HG03060 (cell line): ENCODE measurements at regions not wholly inside any gene's neighbourhood (a gene's known extent, or its start where the extent isn't known, plus 50 kb on each side); places are given as distances from the start of the nearest gene placed in this dataset.

ENCODE experiments used
- ATAC-seq: cut with Tn5 transposase; IDR thresholded peaks from one replicate; pipeline ENCODE4 v1.9.1; 2021; ENCODE audit warnings: low read depth, moderate number of reproducible peaks; ENCODE audit not compliant: unreplicated experiment

DNA sequence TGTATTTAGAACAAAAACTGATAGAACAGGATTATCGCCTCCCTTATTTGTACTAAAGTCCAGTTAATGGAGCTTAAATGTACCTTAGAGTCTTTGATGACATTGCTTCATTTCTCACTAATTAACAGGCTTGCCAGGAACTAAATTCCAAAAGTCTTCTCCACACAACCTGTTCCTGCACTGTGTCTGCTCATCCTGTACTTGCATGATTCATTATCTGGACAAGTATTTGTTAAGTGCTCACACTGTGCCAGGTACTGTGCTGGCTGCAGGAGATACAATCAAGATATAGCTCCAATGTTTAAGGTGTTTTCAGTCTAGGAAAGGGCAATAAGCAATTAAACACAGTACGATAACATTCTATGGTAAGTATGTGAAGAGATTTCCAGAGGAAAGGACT, 485.9 kb upstream of the TENM4 start:
- ATAC-seq: no peak

GRCh38 chr11:79925570-79925969, 484.7 kb upstream of the TENM4 start:
- no peak for ATAC-seq

DNA sequence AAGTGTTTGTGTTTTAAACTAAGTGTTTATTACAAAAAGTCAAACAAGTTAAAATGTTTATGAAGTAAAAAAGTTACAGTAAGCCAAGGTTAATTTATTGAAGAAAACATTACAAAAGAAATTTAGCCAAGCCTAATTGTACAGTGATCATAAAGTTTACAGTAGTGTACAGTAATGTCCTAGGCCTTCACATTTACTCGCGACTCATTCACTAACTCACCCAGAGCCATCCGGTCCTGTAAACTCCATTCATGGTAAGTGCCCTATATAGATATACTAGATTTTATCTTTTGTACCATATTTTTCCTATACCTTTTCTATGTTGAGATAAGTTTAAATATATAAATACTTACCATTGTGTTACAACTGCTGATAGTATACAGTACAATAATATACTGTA, 481.8 kb upstream of the TENM4 start:
- no peak for ATAC-seq

DNA sequence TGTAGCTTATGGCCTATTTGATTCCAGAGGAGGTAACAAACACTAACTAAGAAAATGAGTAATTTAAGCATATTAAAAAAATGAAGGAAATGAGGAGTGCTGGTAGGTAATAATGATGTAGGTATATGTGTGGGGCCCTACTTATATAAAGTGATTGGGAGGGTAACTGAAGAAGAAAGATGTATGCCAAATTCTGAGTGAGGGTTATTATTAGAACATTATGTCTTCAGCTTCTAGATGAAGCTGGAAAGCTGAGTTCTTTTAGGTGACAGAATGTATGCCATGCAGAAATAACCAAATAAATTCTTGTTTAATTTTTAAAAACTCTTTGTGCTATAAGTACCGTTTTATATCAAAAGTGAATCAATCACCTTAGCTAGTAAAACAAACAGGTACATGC, 479.6 kb upstream of the TENM4 start:
- ATAC-seq: no peak

DNA sequence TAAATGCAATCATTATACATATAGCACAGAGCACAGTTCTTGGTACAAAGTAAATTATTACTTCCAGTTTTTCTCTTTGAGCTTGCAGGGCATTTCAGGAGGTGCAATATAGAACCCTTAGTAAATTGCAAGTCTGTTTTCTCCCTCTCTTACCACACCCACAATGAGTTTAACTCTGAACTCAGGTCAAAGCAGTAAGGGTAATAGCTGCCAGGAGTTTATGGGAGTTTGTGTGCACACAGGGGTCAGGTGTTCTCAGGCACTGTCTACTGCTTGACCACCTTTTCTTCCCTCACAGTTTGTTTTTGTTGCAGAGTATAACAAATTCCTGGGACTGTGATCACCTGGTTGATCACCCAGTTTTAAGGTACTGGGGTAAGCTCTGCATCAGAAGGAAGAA, 478.5 kb upstream of the TENM4 start:
- no peak for ATAC-seq

DNA sequence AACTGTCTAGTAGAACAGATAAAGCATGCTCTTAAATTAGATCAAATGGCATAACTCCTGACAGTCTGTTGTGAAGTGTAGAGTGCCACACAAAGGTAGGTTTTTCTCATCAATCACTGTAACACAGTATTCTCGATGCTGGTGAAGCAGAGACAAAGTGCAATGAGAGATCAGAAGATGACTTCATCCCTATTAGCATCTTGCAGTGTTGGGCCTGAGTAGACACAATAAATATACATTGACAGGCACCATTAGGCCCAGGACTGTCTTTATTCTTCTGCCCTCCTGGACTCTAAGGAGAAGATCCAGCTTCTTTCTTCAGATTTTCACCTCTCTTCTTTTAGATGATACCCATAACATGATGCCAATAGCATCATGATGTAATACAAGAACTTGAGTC, 478.0 kb upstream of the TENM4 start:
- no peak for ATAC-seq

DNA sequence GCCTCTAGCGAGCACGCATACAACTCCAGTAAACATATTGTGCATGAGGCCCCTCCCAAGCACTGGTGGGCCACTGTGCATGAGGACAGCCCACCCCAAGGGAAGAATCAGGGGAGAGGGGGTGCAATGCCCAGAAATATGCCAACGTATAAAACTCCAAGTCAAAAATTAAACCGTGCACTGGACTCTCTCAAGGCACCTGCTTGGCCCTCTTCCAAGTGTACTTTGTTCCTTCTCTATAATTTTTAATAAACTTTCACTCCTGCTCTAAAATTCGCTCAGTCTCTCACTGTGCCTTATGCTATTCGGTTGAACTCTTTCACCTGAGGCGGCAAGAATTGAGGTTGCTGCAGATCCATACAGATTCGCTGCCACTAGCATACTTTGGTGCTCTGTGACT, 465.3 kb upstream of the TENM4 start:
- ATAC-seq: no peak

- ATAC-seq: no peak
These were observed 461.7 kb upstream of the TENM4 start for GRCh38 chr11:79902493-79902892.

- no peak for ATAC-seq
These were observed 457.1 kb upstream of the TENM4 start for GRCh38 chr11:79897896-79898295.

GRCh38 chr11:79896258-79896657, 455.4 kb upstream of the TENM4 start:
- no peak for ATAC-seq

- no peak for ATAC-seq
These were observed 453.3 kb upstream of the TENM4 start for GRCh38 chr11:79894111-79894510.

DNA sequence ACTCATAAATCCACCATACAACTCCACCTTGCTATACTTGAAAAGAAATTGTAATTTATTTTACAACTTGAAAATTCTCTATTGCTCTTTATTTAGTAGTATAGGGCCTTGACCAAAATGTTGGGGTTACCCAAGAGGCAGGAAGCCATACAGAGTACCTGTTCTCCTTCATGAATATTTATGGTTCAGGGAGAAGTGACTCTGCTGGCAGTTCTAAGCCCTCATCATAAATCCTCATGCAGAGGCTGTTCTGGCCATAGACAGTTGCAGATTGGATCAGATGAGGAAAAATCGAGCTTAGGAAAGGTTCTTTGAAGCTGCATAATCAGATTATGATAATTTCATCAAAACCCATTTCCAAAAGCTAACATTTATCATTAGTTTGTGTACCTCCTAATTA, 449.4 kb upstream of the TENM4 start:
- no peak for ATAC-seq

DNA sequence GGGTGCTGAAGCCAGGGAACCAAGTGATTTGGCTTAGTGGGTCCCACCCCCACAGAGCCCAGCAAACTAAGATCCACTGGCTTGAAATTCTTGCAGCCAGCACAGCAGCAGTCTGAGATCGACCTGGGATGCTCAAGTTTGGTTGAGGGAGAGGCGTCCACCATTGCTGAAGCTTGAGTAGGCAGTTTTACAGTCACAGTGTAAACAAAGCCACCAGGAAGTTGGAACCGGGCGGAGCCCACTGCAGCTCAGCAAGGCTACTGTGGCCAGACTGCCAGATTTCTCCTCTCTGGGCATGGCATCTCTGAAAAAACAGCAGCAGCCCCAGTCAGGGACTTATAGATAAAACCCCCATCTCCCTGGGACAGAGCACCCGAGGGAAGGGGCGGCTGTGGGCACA, 424.1 kb upstream of the TENM4 start:
- no peak for ATAC-seq

- ATAC-seq: no peak
These were observed 419.5 kb upstream of the TENM4 start for GRCh38 chr11:79860336-79860735.

DNA sequence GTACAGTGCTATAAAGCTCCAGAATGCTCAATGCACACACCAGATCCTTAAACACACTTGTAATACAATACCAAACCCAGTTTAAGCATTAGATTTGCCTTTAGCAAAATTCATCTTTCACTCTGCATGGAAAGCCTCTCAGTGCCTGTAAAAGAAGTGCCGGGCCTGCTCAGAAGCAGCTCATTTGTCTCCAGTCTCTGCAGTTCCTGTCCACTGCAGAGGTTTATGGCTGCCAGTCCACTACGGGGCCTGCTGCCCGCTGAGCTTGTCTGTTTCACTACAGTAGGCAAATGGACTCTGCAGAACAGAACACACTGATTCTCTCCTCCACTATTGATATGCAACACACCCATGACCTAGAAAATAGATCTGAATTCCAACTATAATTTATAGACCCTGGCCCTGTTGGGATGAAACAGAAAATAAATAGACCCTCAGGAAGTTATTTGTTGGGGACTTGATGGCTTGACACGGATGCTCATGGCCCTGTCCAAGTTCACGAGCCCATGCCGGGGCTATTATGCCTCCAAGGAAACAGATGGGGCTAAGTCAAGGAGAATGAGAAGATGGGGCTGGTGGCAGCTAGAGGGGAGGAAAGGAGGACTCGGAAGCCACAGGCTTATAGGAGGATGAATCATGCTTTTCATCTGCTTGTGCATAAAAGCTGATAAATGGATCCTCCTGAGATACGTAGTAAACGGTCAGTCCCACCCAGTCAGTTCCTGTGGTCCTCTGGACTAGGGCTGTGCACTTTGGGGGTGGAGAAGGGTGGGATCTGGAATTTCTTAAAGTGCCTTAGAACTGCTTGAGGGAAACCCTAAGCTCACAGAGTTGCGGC, 416.8 kb upstream of the TENM4 start:
- no peak for ATAC-seq

GRCh38 chr11:79852176-79852575, 411.3 kb upstream of the TENM4 start:
- ATAC-seq: no peak

DNA sequence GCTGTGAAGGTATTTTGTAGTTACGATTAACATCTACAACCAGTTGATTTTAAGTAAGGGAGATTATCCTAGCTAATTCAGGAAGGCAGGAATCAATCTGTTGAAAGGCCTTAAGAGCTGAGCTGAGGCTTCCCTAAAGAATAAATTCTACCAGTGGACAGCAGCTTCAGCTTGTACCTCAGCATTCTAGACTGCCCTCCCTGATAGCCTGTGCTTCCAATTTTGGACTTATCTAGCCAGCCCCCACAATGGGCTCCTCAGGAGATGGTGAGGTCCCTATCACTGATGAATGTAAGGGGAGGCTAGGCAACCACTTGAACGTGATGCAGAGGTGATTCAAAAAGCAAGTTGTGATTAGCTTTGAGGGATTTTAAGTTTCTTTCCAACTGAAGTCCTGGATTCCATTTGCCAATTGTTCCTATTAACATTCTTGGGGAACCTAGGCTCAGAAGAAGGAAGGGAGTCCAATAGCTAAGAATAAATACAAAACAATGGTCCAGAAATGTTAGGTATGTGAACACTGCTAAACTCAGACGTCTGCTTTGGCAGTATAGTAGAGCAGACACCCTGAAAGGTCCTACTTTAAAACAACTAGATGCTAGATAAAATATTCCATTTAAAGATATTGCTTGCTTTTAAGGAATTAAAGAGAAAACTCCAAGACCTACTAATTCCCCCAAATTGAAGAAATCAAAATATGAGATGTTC, 404.3 kb upstream of the TENM4 start:
- no peak for ATAC-seq

DNA sequence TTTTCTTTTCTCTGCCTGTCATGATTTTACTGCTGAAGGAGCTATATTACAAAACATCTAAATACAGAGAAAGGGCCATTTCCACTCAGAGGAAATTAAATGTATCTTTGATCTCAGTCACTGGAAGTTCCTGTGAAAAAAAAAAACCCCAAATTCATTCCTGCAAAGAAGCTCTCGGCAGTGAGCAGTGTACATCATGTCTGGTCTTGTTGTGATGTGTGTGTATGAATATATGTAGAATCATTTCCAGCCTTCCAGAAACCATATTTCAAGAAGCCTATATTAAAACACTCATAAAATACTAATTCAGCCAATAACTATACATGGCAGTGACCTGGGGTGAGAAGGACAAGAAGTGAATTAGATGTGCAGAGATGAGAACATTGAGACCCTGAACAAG, 393.2 kb upstream of the TENM4 start:
- no peak for ATAC-seq

GRCh38 chr11:79830446-79830845, 389.6 kb upstream of the TENM4 start:
- ATAC-seq: no peak

DNA sequence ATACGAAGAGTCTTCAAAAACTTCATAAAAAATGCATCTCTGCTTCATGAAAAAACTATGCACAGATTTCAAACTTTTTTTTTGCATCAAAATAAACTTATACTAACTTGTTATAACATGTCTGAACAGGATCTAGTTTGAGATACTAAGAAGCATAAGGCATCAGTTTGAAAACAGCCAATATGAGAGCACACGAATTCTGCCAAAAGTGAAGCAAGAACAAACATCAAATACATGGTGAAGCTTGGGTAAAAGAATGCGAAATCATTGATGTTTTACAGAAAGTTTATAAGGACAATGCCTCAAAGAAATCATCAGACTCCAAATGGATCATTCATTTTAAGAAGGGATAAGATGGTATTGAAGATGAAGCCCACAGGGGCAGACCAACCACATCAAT, 389.1 kb upstream of the TENM4 start:
- ATAC-seq: no peak

DNA sequence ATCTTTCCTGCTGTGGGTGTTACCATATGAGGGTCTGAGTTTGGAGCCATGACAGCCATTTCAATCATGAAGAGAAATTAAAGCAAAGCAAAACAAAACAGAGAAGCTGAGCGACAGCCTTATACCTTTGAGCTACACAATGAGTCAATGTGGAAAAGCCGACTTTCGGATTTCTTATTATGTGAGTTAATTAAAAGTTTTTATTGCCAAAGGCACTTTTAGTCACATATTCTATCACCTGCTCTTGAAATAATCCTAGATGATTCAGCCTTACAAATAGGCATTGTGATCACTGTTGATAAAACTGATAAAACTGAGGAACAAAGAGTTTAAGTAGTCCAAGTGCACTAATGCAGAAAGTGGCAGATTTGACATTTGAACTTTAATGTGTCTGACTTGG, 381.9 kb upstream of the TENM4 start:
- no peak for ATAC-seq

DNA sequence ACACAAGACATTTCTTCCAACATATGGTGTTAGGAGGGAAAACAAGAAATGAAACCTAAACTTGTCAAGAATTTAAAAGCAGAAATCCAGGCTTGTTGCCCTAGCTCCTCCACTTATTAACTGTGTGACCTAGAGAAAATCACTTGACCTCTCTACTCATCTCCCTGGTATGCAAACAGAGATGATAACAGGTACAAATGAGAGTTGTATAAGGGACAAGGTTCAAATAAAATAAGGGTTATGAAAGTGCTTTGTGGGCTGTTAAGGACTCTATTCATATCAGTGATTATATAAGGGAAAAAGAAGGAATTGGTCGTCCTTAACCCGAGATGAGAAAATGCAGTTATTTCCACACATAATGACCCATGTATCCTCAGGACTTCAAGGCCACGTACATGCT, 372.7 kb upstream of the TENM4 start:
- no peak for ATAC-seq
